T1000 (cell line): ENCODE measurements at regions not wholly inside any gene's neighbourhood (a gene's known extent, or its start where the extent isn't known, plus 50 kb on each side); places are given as distances from the start of the nearest gene placed in this dataset.

Experiments
- DNase-seq: peaks from one replicate; lab custom pipeline; 2025; ENCODE audit warnings: mixed read lengths; lab: John Stamatoyannopoulos, UW

GRCh38 chr3:28099296-28099695, 142.1 kb upstream of the CMC1 start:
- DNase-seq: no peak

GRCh38 chr3:28101705-28102104, 139.7 kb upstream of the CMC1 start:
- DNase-seq: no peak

- DNase-seq: no peak
Measured at GRCh38 chr3:28103861-28104260, 137.6 kb upstream of the CMC1 start.

GRCh38 chr3:28104896-28105534, 136.4 kb upstream of the CMC1 start:
- DNase-seq: no peak

GRCh38 chr3:28109829-28110228, 131.6 kb upstream of the CMC1 start:
- no peak for DNase-seq

GRCh38 chr3:28110869-28111268, 130.6 kb upstream of the CMC1 start:
- DNase-seq: no peak

GRCh38 chr3:28114893-28115292, 126.5 kb upstream of the CMC1 start:
- DNase-seq: no peak

- no peak for DNase-seq
Measured at GRCh38 chr3:28115316-28115715, 126.1 kb upstream of the CMC1 start.

GRCh38 chr3:28117598-28117997, 123.8 kb upstream of the CMC1 start:
- DNase-seq: no peak

- no peak for DNase-seq
Measured at GRCh38 chr3:28118087-28118486, 123.3 kb upstream of the CMC1 start.

- no peak for DNase-seq
Measured at GRCh38 chr3:28122227-28122626, 119.2 kb upstream of the CMC1 start.

- DNase-seq: no peak
Measured at GRCh38 chr3:28124882-28125281, 116.5 kb upstream of the CMC1 start.

- no peak for DNase-seq
Measured at GRCh38 chr3:28125342-28125741, 116.1 kb upstream of the CMC1 start.

- no peak for DNase-seq
Measured at GRCh38 chr3:28130836-28131235, 110.6 kb upstream of the CMC1 start.

GRCh38 chr3:28132941-28133340, 108.5 kb upstream of the CMC1 start:
- no peak for DNase-seq

GRCh38 chr3:28134198-28134597, 107.2 kb upstream of the CMC1 start:
- DNase-seq: no peak

GRCh38 chr3:28134792-28135375, 106.5 kb upstream of the CMC1 start:
- DNase-seq: no peak

GRCh38 chr3:28136607-28137216, 104.7 kb upstream of the CMC1 start:
- DNase-seq: no peak

GRCh38 chr3:28138043-28138610, 103.3 kb upstream of the CMC1 start:
- no peak for DNase-seq

GRCh38 chr3:28139288-28139687, 102.1 kb upstream of the CMC1 start:
- DNase-seq: no peak

GRCh38 chr3:28139967-28140634, 101.3 kb upstream of the CMC1 start:
- DNase-seq: no peak

GRCh38 chr3:28140664-28141063, 100.8 kb upstream of the CMC1 start:
- no peak for DNase-seq

- DNase-seq: no peak
Measured at GRCh38 chr3:28149960-28150359, 91.5 kb upstream of the CMC1 start.
